GM12878 (cell line): ENCODE measurements at regions not wholly inside any gene's neighbourhood (a gene's known extent, or its start where the extent isn't known, plus 50 kb on each side); places are given as distances from the start of the nearest gene placed in this dataset.

Experiments
- ATAC-seq: fragments of 200-7000 bp; cut with Tn5 transposase; 3 replicates; pipeline ENCODE4 v1.9.1; 2020; ENCODE audit warnings: mild to moderate bottlenecking, moderate library complexity
- BruUV-seq: library from RNA; stranded (reverse); fragments of 400-500 nt; replicated peaks from 2 replicates; lab custom pipeline; 2021; lab: Mats Ljungman, UMichigan
- CTCF ChIA-PET: fragments of 300-600 bp; sonication (Branson Sonifier 250); formaldehyde crosslinking; extraction: SDS; loops from one replicate; lab custom pipeline; 2021; ENCODE audit warnings: inconsistent platforms; lab: Yijun Ruan, JAX
- POLR2A ChIA-PET: fragments of 350-600 bp; formaldehyde crosslinking; extraction: SDS; loops from one replicate; lab custom pipeline; 2021; ENCODE audit warnings: inconsistent platforms; lab: Charles Lee
- RAD21 ChIA-PET: fragments of 300-600 bp; sonication (Branson Sonifier 250); formaldehyde crosslinking; loops from one replicate; lab custom pipeline; 2023; ENCODE audit warnings: antibody characterized with exemption; ENCODE audit not compliant: unreplicated experiment; lab: Charles Lee
- SMC1A ChIA-PET: fragments of 300-600 bp; sonication (Branson Sonifier 250); formaldehyde crosslinking; loops from one replicate; lab custom pipeline; 2023; ENCODE audit not compliant: unreplicated experiment, uncharacterized antibody; lab: Charles Lee
- DNase-seq: peaks from one replicate; pipeline ENCODE4 v3.0.0-alpha.2; 2011; ENCODE audit warnings: low read depth, low spot score
- FAIRE-seq: peaks from 3 replicates; lab custom pipeline; 2011; peaks lifted over from hg19 to GRCh38; lab: Jason Lieb, UNC
- H2AFZ ChIP-seq: 2 replicates; pipeline ENCODE4 v1.6.0; 2011; ENCODE audit warnings: low read depth, low read length, control low read depth; ENCODE audit not compliant: control insufficient read depth
- H3K27ac ChIP-seq: 2 replicates; pipeline ENCODE4 v1.5.1; 2011; ENCODE audit warnings: control low read depth; ENCODE audit not compliant: control insufficient read depth, insufficient read depth
- H3K27me3 ChIP-seq, 2 experiments: replicated peaks in 1 of 2; 2 replicates each; pipeline versions ENCODE4 v1.6.0 to v1.6.1; 2011; ENCODE audit warnings: low read length in 1 of 2; ENCODE audit not compliant: control insufficient read depth in 2 of 2, insufficient read depth in 2 of 2
- H3K36me3 ChIP-seq, 2 experiments: 2 replicates each; pipeline ENCODE4 v1.5.1; 2011; ENCODE audit warnings: low read length in 1 of 2; ENCODE audit not compliant: control insufficient read depth in 2 of 2, insufficient read depth in 2 of 2
- H3K4me1 ChIP-seq: 2 replicates; pipeline ENCODE4 v1.6.1; 2011; ENCODE audit warnings: mild to moderate bottlenecking, low read length, moderate library complexity, mixed read lengths; ENCODE audit not compliant: control insufficient read depth, insufficient read depth
- H3K4me2 ChIP-seq: 2 replicates; pipeline ENCODE4 v1.6.0; 2011; ENCODE audit warnings: control low read depth; ENCODE audit not compliant: control insufficient read depth, insufficient read depth
- H3K4me3 ChIP-seq: fragments of 200-600 bp; sonication (generic); 2 replicates; pipeline ENCODE4 v1.5.1; 2016
- H3K79me2 ChIP-seq: 2 replicates; pipeline ENCODE4 v1.6.0; 2011; ENCODE audit warnings: low read length; ENCODE audit not compliant: control insufficient read depth, insufficient read depth
- H3K9ac ChIP-seq: 2 replicates; pipeline ENCODE4 v1.8.0; 2011; ENCODE audit warnings: low read length, control low read depth, mixed read lengths; ENCODE audit not compliant: control insufficient read depth, insufficient read depth
- H3K9me3 ChIP-seq: replicated peaks from 3 replicates; pipeline ENCODE4 v1.5.1; 2011; ENCODE audit warnings: mild to moderate bottlenecking, low read length; ENCODE audit not compliant: control insufficient read depth, insufficient read depth
- H4K20me1 ChIP-seq: 2 replicates; pipeline ENCODE4 v1.6.0; 2011; ENCODE audit not compliant: control insufficient read depth, insufficient read depth
- ASH2L ChIP-seq: fragments of 300-600, 200-600 bp; sonication (generic); IDR thresholded peaks from 2 replicates; pipeline ENCODE4 v1.6.1; 2017; ENCODE audit warnings: low read depth, mild to moderate bottlenecking, borderline replicate concordance
- EZH2 ChIP-seq: IDR thresholded peaks from 2 replicates; pipeline ENCODE4 v1.6.1; 2012; ENCODE audit warnings: low read depth, mild to moderate bottlenecking, control low read depth, inconsistent platforms, low read length, borderline replicate concordance; ENCODE audit not compliant: control insufficient read depth
- HCFC1 ChIP-seq: fragments of 150-350 bp; IDR thresholded peaks from 2 replicates; pipeline ENCODE4 v1.6.1; 2014; ENCODE audit warnings: low read length
- IRF3 ChIP-seq: fragments of 450-650 bp; IDR thresholded peaks from 2 replicates; pipeline ENCODE4 v1.6.1; 2014; ENCODE audit warnings: mild to moderate bottlenecking
- JUND ChIP-seq: IDR thresholded peaks from 2 replicates; pipeline ENCODE4 v1.6.1; 2012; ENCODE audit warnings: low read depth, mild to moderate bottlenecking, low read length, improper control_type of control experiment, moderate library complexity
- KAT2A ChIP-seq: conservative IDR thresholded peaks from 2 replicates; pipeline ENCODE4 v1.6.1; 2011; ENCODE audit warnings: low read depth, low read length; ENCODE audit not compliant: control insufficient read depth
- MYC ChIP-seq: IDR thresholded peaks from 2 replicates; pipeline ENCODE4 v1.6.1; 2011; ENCODE audit warnings: mild to moderate bottlenecking, low read length, moderate library complexity, inconsistent platforms; ENCODE audit not compliant: insufficient read depth, insufficient replicate concordance, insufficient read length, severe bottlenecking
- NFYB ChIP-seq: IDR thresholded peaks from 2 replicates; pipeline ENCODE4 v1.6.1; 2011; ENCODE audit warnings: low read depth, mild to moderate bottlenecking, low read length, improper control_type of control experiment, moderate library complexity; ENCODE audit not compliant: insufficient read depth
- NR2C2 ChIP-seq: IDR thresholded peaks from 2 replicates; pipeline ENCODE4 v1.6.1; 2011; ENCODE audit warnings: borderline replicate concordance, low read depth; ENCODE audit not compliant: control insufficient read depth, insufficient read length
- POLR2AphosphoS2 ChIP-seq: IDR thresholded peaks from 2 replicates; pipeline ENCODE4 v1.6.1; 2011; ENCODE audit warnings: low read depth, mild to moderate bottlenecking, low read length, improper control_type of control experiment, moderate library complexity
- RAD51 ChIP-seq: fragments of 450-650 bp; IDR thresholded peaks from 2 replicates; pipeline ENCODE4 v1.6.1; 2016; ENCODE audit warnings: moderate library complexity, mild to moderate bottlenecking, inconsistent platforms
- SMAD1 ChIP-seq: fragments of 450-650 bp; IDR thresholded peaks from 2 replicates; pipeline ENCODE4 v1.6.1; 2018; ENCODE audit warnings: mild to moderate bottlenecking, low read depth; ENCODE audit not compliant: partially characterized antibody
- SPI1 ChIP-seq: IDR thresholded peaks from 2 replicates; pipeline ENCODE4 v1.6.1; 2011; ENCODE audit warnings: low read depth, mild to moderate bottlenecking, low read length, moderate library complexity, borderline replicate concordance; ENCODE audit not compliant: insufficient read depth
- SREBF1 ChIP-seq: IDR thresholded peaks from 2 replicates; pipeline ENCODE4 v1.6.1; 2012; ENCODE audit warnings: mild to moderate bottlenecking, low read length
- ZNF592 ChIP-seq: fragments of 450-650 bp; IDR thresholded peaks from 2 replicates; pipeline ENCODE4 v1.6.1; 2017; ENCODE audit warnings: mild to moderate bottlenecking, moderate library complexity
- ZNF622 ChIP-seq: fragments of 450-650 bp; IDR thresholded peaks from 2 replicates; pipeline ENCODE4 v1.6.1; 2017; ENCODE audit warnings: mild to moderate bottlenecking, inconsistent platforms
- in situ Hi-C: fragments of 300-500 bp; cut with MboI; formaldehyde crosslinking; loops from 9 replicates; pipeline ENCODE4 v1.14.3; 2018; ENCODE audit warnings: mixed read lengths
- intact Hi-C: fragments of 100-400 bp; cut with micrococcal nuclease; formaldehyde crosslinking; loops from one replicate; pipeline ENCODE4 v1.14.2; 2022; ENCODE audit not compliant: unreplicated experiment
- TF ChIP-seq, protein P1 (sequence below): IDR thresholded peaks from 2 replicates; pipeline ENCODE4 v1.6.1; 2011; ENCODE audit warnings: borderline replicate concordance, low read depth, mild to moderate bottlenecking, moderate library complexity, mixed read lengths, low read length; ENCODE audit not compliant: insufficient read depth; ENCODE audit errors: extremely low read length

DNA sequence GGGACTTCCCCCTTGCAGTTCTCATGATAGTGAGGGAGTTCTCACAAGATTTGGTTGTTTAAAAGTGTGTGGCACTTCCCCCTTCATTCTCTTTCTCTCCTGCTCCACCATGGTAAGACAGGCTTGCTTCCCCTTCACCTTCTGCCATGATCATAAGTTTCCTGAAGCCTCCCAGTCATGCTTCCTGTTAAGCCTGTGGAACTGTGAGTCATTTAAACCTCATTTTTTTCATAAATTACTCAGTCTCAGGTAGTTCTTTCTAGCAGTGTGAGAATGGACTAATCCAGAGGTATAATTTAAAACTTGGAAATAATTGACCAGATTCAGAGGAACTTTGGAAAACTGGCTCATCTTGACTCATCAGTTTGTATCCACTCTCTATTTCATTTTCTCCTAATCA, 129.0 kb downstream of the TMEM47 start:
- TF ChIP-seq EZH2 (no peak), JUND (no peak), RAD51 (no peak), SPI1 (no peak), ZNF592 (no peak), SREBF1 (no peak), POLR2AphosphoS2 (no peak), ASH2L (no peak), NFYB (no peak), NR2C2 (no peak), HCFC1 (no peak), KAT2A (no peak), IRF3 (no peak), MYC (no peak), ZNF622 (no peak), SMAD1 (no peak)
- TF ChIP-seq, protein P1, sequence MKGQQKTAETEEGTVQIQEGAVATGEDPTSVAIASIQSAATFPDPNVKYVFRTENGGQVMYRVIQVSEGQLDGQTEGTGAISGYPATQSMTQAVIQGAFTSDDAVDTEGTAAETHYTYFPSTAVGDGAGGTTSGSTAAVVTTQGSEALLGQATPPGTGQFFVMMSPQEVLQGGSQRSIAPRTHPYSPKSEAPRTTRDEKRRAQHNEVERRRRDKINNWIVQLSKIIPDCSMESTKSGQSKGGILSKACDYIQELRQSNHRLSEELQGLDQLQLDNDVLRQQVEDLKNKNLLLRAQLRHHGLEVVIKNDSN: no peak
- CTCF ChIA-PET: no interaction called here
- RAD21 ChIA-PET: no interaction called here

More for the DNA sequence above, 129.0 kb downstream of the TMEM47 start:
- ChIA-PET POLR2A (no interaction called here), SMC1A (no interaction called here)
- ATAC-seq (no peak), DNase-seq (no peak), FAIRE-seq (no peak)
- Histone ChIP-seq H3K4me2 (no peak overlapping the region), H3K27ac (no peak overlapping the region), H4K20me1 (no peaks in the 10 kb centered on the region), H2AFZ (no peak overlapping the region), H3K79me2 (no peaks in the 10 kb centered on the region), H3K36me3 (no peaks in the 10 kb centered on the region), H3K4me3 (no peak overlapping the region), H3K9ac (no peak overlapping the region), H3K9me3 (no peaks in the 10 kb centered on the region), H3K4me1 (no peaks in the 10 kb centered on the region), H3K27me3 (no peaks in the 10 kb centered on the region)
- intact Hi-C loops (no loop called here), in situ Hi-C loops (no loop called here)
- no TSS peak for BruUV-seq
